ENCODE measurements at regions not wholly inside any gene's neighbourhood (a gene's known extent, or its start where the extent isn't known, plus 50 kb on each side); places are given as distances from the start of the nearest gene placed in this dataset.

- peaks cover 46% of the 10 kb centered on the region for H3K27me3 Mint-ChIP-seq (ENCODE audit: low read depth, poor library complexity)
Observed at GRCh38 chr6:165972139-165972802, 195.4 kb downstream of the TBXT start.

GRCh38 chr6:165971202-165971601 is 196.4 kb downstream of the TBXT start:
- no peak for TF ChIP-seq CTCF (IDR thresholded peaks at IDR 0.05)
- peaks cover 43% of the 10 kb centered on the region for H3K27me3 Mint-ChIP-seq (ENCODE audit: low read depth, poor library complexity)
- no peaks in the 10 kb centered on the region for H3K4me1 Mint-ChIP-seq
- H3K27ac Mint-ChIP-seq: no peak overlapping the region
- no peak for DNase-seq
- no peaks in the 10 kb centered on the region for H3K9me3 Mint-ChIP-seq
- H3K36me3 Mint-ChIP-seq (ENCODE audit: low read depth): no peaks in the 10 kb centered on the region
- H3K4me3 Mint-ChIP-seq: no peak overlapping the region

More at GRCh38 chr6:165972139-165972802, 195.4 kb downstream of the TBXT start:
- H3K36me3 Mint-ChIP-seq (ENCODE audit: low read depth): no peaks in the 10 kb centered on the region
- H3K27ac Mint-ChIP-seq: no peak overlapping the region
- H3K9me3 Mint-ChIP-seq: no peaks in the 10 kb centered on the region
- DNase-seq: no peak
- TF ChIP-seq CTCF (IDR thresholded peaks at IDR 0.05): no peak
- H3K4me1 Mint-ChIP-seq: no peaks in the 10 kb centered on the region
- no peak overlapping the region for H3K4me3 Mint-ChIP-seq

- Mint-ChIP-seq H3K27ac (no peak overlapping the region), H3K27me3 (ENCODE audit: low read depth, poor library complexity) (peaks cover 41% of the 10 kb centered on the region), H3K9me3 (no peaks in the 10 kb centered on the region), H3K4me3 (no peak overlapping the region), H3K36me3 (ENCODE audit: low read depth) (no peaks in the 10 kb centered on the region), H3K4me1 (no peaks in the 10 kb centered on the region)
- no peak for TF ChIP-seq CTCF (IDR thresholded peaks at IDR 0.05)
- no peak for DNase-seq
Observed at GRCh38 chr6:165970001-165970400, 197.7 kb downstream of the TBXT start.

GRCh38 chr6:165969184-165969583 is 198.5 kb downstream of the TBXT start:
- Mint-ChIP-seq H3K36me3 (ENCODE audit: low read depth) (no peaks in the 10 kb centered on the region), H3K27me3 (ENCODE audit: low read depth, poor library complexity) (peaks cover 38% of the 10 kb centered on the region)

GRCh38 chr6:165968408-165968807 is 199.2 kb downstream of the TBXT start:
- TF ChIP-seq CTCF (IDR thresholded peaks at IDR 0.05): no peak

More at GRCh38 chr6:165969184-165969583, 198.5 kb downstream of the TBXT start:
- DNase-seq: no peak
- no peak for TF ChIP-seq CTCF (IDR thresholded peaks at IDR 0.05)
- Mint-ChIP-seq H3K27ac (no peak overlapping the region), H3K9me3 (no peaks in the 10 kb centered on the region), H3K4me3 (no peak overlapping the region), H3K4me1 (no peaks in the 10 kb centered on the region)

GRCh38 chr6:165967810-165968407 is 199.7 kb downstream of the TBXT start:
- Mint-ChIP-seq H3K9me3 (no peaks in the 10 kb centered on the region), H3K27me3 (ENCODE audit: low read depth, poor library complexity) (peaks cover 35% of the 10 kb centered on the region), H3K4me3 (no peak overlapping the region), H3K27ac (no peak overlapping the region), H3K36me3 (ENCODE audit: low read depth) (no peaks in the 10 kb centered on the region), H3K4me1 (no peaks in the 10 kb centered on the region)
- no peak for TF ChIP-seq CTCF (IDR thresholded peaks at IDR 0.05)
- no peak for DNase-seq

More at GRCh38 chr6:165968408-165968807, 199.2 kb downstream of the TBXT start:
- Mint-ChIP-seq H3K4me1 (no peaks in the 10 kb centered on the region), H3K27me3 (ENCODE audit: low read depth, poor library complexity) (peaks cover 36% of the 10 kb centered on the region), H3K9me3 (no peaks in the 10 kb centered on the region), H3K4me3 (no peak overlapping the region), H3K27ac (no peak overlapping the region), H3K36me3 (ENCODE audit: low read depth) (no peaks in the 10 kb centered on the region)
- no peak for DNase-seq
